K562 (cell line): ENCODE measurements at regions not wholly inside any gene's neighbourhood (a gene's known extent, or its start where the extent isn't known, plus 50 kb on each side); places are given as distances from the start of the nearest gene placed in this dataset.

Source experiments
- BACH1 ChIP-seq: fragments of 200-800 bp; sonication (Bioruptor generic); IDR thresholded peaks from 2 replicates; pipeline ENCODE4 v1.6.1; 2016; ENCODE audit warnings: missing genetic modification characterization, missing compliant biosample characterization
- PHF8 ChIP-seq: fragments of 200-600 bp; sonication (generic); IDR thresholded peaks from 2 replicates; pipeline ENCODE4 v1.6.1; 2012; ENCODE audit warnings: mixed run types, mild to moderate bottlenecking, inconsistent platforms, low read length, moderate library complexity, borderline replicate concordance
- ZNF282 ChIP-seq: sonication (generic); formaldehyde crosslinking; IDR thresholded peaks from 2 replicates; pipeline ENCODE4 v1.8.1; 2023; ENCODE audit warnings: missing genetic modification reagents

GRCh38 chr11:80553565-80553964 lies 1112.7 kb upstream of the TENM4 start:
- TF ChIP-seq ZNF282 (CRISPR knock-in tag), result no peak
- no peak for TF ChIP-seq PHF8
- no peak for TF ChIP-seq BACH1 (tag)
